Hematopoietic multipotent progenitor cell treated with erythropoietin and hydrocortisone succinate and interleukin-3 and kit ligand, for 4 days (in vitro differentiated cells): ENCODE measurements at regions not wholly inside any gene's neighbourhood (a gene's known extent, or its start where the extent isn't known, plus 50 kb on each side); places are given as distances from the start of the nearest gene placed in this dataset.
"Not testable (repeated sequence)": the region's sequence is repeated elsewhere in the genome, so short reads cannot be mapped to it uniquely, and the experiment has no call there.

Source experiments
- DNase-seq: peaks from one replicate; pipeline ENCODE4 v3.0.0-alpha.2; 2015

DNA sequence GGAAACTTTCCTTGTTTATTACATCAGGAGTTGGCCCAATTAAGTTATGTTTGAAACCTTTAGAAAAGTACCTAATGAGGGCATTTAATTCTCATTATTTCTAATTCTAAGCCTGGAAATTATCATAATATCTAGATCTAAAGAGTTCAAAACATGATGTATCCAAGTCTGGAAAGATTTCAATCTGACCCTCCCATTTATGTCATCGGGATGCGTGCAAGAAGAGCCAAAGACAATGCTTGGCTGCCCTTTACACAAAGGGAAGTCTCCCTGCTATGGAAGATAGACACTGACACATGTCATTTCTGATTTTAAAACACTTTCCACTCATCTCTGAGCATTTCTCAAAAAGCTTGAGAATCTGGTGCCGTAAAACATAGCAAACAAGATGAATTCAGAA is 222.4 kb downstream of the ANTXR2 start:
- no peak for DNase-seq

DNA sequence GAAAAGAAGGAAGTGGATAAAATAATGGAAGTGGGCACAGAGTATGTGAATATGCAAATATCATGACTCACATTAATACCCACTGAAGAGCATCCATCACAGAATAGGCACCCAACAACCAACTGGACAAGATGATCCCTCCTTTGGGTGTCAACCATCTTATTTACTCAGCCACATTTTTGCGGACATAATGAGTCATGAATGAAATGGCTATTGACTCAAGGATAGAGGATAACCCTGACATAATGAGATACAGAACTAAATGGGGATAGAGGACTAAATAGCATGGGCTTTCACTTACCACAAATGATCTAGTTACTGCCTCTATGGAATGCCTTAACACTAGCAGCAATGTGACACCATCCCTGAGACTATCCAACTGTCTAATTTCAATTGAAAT is 224.7 kb downstream of the ANTXR2 start:
- no peak for DNase-seq

DNA sequence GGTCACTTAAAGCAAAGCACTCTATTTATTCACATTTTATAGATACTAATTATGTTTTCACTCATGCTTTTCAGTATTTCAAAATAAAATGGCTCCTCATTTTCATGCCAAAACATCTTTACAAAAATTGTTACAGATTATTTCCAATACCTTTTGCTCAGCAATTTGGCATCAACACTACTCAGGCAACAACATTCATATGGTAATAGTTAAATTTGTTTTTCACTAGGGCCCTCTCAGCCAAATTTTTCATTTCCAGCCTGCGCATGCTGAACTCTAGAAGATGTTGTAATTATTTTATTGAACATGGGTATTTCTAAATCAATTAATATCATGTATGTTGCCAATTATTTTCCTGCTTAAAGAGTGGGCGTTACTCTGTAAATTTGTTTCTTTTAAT is 225.6 kb downstream of the ANTXR2 start:
- DNase-seq = no peak

DNA sequence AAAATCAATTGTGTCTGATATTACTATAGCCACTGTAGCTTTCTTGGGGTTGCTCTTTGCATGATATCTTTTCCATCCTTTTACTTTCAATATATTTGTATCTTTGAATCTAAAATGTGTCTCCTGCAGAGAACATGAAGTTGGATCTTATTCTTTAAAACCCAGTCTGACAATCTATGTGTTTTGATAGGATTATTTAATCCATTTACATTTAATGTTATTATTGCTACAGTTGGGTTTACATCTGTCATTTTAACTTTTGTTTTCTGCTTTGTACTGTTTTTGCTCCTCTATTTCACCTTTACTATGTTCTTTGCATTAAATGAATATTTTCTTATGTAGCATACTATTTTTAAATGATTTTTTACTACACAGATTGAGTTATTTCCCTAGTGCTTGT is 230.9 kb downstream of the ANTXR2 start:
- DNase-seq = no peak

DNA sequence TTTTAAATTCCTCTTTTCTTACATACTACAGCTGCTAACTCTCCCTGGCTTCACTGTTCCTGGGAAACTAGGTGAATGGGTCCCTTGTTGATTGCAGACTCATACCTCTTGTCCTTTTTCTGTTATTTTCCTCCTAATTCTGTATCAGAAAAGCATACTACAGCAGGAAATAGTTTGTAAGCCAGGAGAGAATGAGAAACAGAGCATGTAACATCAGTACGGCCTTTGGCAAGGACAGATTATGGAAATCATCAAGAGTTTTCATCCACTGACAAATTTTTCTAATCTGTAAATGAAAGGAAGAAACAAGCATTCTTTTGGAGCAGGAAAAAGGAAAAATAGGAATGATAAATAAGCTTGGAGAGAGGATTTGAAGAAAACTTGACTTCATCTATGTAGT is 239.2 kb downstream of the ANTXR2 start:
- no peak for DNase-seq

DNA sequence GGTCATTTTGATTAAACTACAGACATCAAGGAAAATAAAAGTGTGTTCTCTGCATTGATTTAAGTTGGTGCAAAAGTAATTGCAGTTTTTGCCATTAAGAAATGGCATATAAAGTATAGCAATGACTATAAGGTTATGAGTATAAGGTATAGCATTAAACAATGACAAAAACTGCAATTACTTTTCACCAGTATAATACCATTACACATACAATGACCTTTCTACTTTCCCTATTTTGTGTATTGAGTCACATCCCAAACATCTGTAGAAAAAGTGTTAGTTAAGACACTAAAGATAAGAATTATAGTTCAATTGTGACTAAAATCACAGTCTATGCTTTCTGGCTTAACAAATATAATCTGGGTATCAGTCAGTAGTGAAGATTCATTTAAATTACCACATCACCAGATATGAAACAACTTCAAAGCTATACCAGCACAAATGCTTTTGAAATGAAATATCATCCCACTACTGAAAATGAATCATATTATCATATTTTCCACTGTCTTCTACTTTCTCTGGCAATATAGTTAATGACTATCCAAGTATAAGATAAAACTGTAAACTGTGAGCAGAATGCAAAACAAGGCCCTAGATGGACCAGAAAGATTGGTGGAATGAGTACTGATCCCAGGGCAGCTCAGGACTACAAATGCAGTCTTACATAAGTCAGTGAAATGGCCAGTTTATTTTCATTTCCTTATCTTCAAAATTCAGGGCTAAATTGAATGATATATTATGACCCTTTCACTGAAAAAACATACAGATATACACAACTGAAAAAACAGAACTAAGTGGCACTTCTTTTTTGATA is 241.1 kb downstream of the ANTXR2 start:
- DNase-seq = no peak

DNA sequence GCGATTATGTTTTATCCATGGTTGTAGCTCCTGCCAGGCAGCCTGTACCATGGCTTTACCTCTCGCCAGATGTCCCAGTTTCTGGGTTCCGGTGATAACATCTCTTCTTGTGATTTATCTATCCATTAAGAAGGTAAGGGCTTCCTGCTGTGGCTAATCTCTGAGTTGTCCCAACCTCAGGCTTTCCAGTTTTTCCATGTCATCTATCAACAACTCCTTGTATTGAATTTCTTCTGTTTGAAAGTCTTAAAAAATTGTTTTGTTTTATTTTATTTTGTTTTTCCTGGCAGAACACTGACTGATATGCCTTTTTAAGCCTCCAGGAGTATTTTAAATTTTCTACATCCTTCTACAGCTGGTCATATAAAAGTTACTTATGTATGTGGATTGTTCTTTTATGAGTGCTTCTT is 241.9 kb downstream of the ANTXR2 start:
- no peak for DNase-seq

DNA sequence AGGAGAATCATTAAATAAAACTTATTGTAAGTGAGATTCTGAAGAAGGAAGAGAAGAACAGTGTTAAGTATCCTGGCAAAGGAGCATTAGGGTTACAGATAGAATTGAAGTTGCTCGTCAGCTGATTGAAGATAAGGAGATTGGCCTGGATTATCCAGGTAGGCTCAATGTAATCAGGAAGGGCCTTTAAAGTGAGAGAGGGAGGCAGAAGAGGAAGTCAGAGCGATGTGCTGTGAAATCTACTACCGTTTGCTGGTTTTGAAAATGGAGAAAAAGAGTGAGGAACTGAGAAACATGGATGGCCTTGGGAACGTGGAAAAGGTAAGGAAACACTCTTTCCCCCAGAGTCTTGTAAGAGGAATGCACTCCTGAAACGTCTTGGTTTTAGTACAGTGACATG is 245.7 kb downstream of the ANTXR2 start:
- no peak for DNase-seq

DNA sequence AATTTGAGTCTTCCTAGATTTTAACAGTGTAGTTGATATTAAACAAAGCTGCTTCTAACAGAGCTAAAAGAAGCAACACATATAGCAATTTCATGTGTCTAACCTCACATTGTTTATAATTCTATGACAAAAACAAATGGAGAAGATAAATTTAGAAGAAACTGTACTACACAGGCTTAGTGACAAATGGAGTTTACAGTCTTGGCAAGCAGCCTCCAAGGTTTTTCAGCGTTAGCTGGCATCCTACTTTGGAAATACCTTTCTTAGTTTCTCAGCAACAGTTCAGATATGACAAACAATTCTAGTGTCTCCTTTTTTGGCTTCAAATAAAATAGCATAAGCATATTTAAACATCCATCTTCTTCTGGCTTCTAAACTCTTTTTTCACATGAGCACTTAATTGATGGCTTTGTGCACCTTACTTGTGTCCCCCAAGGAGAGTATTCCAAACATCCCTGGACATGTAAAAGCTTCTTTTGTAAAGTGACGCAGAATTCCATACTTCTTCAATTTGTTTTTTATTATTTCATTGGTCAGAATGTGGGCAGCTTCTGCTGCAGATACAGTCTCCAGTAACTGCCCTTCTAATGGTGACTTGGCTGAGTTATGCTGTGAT is 249.8 kb downstream of the ANTXR2 start:
- no peak for DNase-seq

DNA sequence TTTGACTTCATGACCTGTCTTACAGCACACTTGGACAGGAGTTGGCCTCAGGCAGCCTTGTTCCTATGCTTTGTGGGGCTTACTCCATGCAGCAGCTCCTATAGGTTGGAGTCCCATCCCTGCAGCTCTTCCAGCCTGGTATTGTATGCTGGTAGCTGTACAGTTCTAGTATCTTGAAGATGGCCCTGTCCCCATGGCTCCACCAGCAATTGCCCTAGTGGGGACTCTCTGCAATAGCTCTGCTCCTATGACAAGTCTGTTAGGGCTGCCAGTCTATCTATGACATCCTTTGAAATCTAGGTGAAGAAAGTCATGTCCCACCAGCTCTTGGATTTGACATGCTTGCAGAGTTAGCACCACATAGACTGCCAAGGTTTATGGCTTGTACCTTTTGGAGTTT is 252.6 kb downstream of the ANTXR2 start:
- no peak for DNase-seq

DNA sequence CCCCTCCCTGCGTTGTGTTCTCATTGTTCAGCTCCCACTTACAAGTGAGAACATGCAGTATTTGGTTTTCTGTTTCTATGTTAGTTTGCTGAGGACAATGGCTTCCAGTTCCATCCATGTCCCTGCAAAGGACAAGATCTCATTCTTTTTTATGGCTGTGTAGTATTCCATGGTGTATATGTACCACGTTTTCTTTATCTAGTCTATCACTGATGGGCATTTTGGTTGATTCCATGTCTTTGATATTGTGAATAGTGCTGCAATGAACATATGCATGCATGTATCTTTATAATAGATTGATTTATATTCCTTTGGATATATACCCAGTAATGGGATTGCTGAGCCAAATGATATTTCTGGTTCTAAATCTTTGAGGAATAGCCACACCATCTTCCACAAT is 265.1 kb downstream of the ANTXR2 start:
- DNase-seq = not testable (repeated sequence)

DNA sequence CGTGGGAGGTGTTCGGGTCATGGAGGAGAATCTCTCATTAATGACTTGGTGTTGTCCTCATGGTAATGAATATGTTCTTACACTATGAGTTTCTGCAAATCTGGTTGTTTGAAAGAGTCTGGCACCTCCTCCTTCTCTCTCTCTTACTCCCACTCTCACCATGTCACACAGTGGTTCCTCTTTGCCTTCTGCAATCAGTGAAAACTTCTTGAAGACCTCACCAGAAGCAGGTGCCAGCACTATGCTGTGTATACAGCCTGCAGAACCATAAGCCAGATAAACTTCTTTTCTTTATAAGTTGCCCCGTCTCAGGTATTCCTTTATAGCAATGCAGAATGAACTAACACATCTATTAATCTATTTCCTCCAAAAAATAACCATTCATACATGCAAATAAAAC is 275.0 kb downstream of the ANTXR2 start:
- peak; percentile 11 for DNase-seq

DNA sequence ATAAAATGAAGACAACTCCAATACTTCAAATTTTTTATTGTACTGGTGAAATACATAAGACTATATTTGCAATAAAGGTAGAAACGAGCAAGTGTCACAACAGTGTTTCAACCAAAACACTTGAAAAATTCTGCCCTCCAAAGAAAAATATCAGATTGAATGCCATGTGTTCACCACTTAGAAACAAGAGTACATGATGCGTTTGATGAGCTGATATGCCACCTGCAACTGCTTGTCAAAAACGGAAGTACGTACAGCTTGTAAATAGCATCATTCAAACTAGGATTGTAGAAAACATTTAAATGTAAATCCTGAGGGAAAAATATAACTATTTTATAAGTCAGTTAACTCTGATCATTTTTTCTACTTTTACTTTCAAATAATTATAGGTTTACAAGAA is 276.1 kb downstream of the ANTXR2 start:
- no peak for DNase-seq

DNA sequence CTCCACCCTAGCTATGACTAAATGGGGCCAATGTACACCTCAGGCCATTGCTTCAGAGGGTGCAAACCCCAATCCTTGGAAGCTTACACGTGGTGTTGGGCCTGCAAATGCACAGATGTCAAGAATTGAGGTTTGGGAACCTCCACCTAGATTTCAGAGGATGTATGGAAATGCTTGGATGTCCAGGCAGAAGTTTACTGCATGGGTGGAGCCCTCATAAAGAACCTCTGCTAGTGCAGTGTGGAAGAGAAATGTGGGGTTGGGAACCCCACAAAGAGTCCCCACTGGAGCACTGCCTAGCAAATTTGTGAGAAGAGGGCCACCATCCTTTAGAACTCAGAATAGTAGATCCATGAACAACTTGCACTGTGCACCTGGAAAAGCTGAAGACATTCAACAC is 284.1 kb downstream of the ANTXR2 start:
- DNase-seq = no peak

DNA sequence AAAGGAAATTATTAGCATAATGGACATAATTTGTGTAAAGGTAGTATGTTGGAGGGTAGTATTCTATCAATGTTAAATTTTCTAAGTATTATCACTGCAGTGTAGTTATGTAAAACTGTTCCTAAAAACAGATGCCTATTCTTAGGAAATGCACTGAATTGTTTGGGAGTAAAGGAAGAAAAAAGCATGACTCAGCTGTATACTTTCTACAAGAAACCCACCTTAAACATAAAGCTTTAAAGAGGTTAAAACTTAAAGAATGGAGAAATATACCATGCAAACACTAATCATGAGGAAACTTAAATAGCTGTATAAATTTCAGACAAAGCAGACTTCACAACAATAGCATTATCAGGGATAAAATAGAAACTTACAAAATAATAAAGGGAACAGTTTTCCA is 292.9 kb downstream of the ANTXR2 start:
- DNase-seq = no peak

DNA sequence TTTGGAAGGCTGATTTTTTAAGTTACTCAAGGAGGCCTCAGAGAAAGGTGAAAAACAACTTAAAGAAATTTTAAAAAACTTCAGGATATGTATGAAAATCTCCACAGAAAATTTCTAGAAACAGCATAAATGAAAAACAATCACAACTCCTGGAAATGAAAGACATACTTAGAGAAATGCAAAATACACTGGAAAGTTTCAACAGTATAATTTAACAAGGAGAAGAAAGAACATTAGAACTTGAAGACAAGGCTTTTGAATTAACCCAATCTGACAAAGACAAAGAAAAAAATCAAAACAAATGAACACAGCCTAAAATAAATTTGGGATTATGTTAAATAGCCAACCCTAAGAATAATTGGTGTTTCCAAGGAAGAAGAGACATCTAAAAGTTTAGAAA is 300.5 kb downstream of the ANTXR2 start:
- DNase-seq = no peak

DNA sequence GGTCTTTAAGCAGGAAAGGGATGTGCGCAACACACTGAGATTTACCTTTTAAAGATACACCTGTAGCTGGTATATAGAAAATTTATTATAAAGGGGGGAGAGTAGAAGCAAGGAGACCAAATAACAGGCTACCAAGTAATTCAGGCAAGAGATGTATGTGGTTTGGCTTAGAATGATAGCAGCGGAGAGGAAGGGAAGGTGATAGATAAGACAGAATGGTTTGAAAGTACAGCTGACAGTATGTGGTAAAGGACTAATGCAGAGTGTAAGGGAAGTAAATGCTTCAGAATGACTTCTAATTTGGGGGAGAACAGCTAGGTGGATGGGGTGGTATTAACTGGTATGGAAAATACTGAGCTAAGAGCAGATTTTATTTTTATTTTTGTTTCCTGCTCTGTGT is 308.9 kb downstream of the ANTXR2 start:
- DNase-seq = peak; percentile 84

DNA sequence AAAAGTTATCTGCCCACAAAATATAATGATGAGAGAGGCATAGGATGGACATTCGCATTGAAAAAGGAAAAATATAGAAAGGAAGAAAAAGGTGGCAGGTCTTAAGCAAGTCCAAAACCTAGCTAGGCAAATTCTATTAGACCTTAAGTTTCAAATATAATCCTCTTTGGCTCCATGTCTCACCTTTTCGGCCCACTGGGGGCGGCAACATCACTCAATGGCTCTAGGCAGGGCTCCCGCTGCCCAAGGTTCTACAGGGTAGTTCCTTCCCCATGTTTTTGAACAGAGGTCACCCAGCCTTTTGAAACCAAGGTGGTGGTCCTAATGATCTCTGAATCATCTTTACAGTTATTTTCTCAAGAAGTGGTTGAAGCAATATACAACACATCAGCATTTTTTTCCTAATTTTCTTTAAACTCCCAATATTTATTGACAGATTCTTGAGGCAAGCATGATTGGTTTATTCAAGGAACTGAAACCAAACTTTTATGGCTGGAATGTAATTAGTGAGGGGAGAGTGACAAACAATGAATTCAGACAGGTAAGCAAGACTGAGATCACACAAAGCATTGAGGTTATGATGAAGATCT is 309.4 kb downstream of the ANTXR2 start:
- DNase-seq = no peak

DNA sequence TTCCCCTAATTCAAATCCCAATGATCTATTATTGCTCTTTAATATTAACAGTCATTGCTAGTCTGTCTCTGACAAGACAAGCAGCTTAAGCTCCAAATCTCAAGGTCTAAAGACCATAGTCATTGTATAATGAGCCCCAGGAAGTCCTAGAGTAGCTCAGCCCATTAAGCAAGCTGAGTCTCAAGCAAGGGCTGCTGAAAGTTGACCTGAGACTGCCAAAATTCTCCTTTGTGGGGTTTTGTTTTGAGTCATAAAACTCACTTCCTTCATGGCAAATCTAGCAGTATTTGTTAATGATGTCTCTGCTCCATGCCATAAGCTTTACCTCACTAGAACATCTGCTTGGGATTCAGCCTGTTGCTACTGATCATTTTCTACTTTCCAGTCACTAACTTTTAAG is 313.2 kb downstream of the ANTXR2 start:
- DNase-seq = no peak

DNA sequence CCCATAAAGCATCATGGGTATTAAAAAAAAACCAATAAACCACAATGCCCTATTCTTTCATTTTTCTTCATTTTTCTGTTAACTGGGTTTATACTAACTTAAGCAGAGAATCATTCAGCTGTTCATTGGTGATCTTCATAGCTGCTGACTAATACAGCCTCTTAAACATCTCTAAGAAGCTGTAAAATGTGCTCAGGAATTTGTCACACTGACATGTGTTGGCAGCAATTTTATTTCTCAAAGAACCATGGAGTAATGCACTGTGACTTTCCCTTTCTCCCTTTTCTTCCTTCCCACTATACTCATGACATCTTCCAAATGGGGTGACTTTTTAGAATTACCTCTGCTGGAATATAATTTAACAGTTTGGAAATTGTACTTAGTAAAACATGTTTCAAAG is 315.4 kb downstream of the ANTXR2 start:
- DNase-seq = no peak

DNA sequence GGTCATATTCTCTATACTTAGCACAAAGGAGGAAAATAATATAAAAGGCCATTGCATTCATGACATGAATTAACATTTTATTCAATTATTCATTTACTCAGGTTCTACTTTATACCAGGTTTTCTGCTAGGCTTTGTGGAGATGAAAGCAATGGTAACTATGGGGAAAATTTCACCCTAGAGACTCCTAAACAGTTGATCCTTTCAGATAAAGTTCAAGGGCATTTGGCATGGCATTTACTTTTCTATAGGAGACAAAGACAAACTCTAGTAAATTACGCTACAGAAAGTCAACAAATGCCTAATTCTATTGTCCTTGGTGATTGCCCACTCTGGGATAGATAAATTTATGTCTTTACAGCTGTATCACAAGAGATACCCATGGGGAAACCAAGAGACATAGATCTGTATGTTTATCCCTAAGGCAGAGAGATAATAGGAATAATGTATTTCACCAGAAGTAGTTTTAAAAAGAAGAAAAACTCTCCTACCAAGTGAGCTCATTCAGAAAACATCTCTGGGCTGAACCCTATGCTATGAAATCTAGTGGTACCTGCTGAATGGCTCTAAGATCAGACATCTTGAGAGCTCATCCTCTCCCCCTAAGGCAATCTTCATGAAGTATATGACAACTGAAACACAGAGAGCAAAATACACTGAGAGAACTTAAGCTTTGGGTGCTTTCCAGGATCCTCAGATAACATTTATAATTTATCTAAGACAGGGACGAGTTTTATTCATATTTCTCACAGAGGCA is 316.7 kb downstream of the ANTXR2 start:
- DNase-seq = no peak

DNA sequence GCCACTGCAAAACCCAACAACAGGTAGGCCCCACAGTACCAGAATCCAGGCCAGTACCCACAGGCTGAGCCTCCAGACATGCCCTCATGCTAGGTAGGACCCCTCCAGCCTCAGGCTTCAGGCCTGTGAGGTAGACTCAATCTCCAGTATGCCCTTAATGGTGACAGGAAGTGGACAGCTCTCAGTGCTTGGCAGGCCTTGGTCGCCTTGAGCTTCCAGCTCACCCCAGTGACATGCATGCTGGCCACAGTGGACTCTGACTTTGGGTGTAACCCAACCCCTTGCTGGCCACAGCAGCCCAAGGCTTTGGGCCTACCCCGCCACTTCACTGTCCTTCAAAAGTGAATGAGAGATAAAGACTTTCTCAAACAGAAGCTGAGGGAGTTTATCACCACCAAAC is 324.2 kb downstream of the ANTXR2 start:
- no peak for DNase-seq

DNA sequence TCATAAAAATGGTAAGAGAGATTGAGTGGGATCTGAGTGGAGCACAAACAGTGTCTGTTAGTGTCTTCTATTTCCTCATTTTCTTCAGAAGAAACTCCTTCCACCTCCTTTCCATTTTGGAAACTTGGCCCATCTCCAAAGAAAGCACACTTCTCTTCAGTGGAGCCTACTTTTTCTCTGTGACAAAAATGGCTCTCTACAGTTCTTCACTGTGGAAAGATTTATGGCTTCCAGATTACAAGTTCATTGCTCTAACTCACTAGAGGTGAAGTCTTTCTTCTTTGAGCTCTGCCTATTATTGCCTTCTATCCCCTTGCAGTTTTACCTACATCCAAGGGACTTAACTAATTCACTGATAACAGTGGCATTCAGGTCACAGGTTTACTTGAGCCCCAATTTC is 325.8 kb downstream of the ANTXR2 start:
- no peak for DNase-seq

DNA sequence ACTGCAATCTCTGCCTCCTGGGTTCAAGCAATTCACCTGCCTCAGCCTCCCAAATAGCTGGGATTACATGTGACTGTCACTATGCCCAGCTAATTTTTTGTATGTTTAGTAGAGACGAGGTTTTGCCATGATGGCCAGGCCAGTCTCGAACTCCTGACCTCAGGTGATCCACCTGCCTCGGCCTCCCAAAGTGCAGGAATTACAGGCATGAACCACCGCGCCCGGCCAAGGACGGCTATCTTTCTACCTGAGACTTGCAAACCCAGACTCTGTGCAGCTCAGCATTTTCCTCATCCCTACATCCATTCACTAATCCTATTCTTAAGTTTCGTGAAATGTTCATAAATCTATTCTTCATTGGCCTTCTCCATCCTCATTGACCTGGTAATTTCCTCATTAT is 330.0 kb downstream of the ANTXR2 start:
- no peak for DNase-seq
